RKO (cell line): ENCODE measurements at regions not wholly inside any gene's neighbourhood (a gene's known extent, or its start where the extent isn't known, plus 50 kb on each side); places are given as distances from the start of the nearest gene placed in this dataset.
"Not testable (repeated sequence)": the region's sequence is repeated elsewhere in the genome, so short reads cannot be mapped to it uniquely, and the experiment has no call there.

ENCODE experiments used
- DNase-seq: peaks from one replicate; pipeline ENCODE4 v3.0.0-alpha.2; 2016; ENCODE audit warnings: low spot score

DNA sequence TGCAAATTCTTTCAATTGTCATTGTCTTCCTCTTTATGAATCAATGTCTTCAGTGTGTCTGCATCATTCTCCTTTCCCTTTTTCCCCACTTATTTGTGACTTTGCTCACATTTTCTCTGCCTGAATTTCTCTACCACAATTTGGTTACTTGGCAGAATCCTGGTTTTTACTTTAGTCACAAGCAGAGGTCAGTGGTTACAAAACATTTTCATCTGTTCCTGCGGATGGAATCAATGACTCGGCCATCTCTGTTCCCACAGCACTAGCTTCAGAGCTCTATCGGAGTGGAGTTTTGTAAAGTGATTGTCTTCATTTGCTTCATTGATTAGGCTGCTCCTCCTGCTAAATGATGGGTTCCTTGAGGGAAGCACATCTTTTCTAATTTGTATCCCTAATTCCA is 501.3 kb upstream of the AADAT start:
- DNase-seq = no peak

GRCh38 chr4:170589597-170590191 is 499.9 kb upstream of the AADAT start:
- peak; percentile 77 for DNase-seq

DNA sequence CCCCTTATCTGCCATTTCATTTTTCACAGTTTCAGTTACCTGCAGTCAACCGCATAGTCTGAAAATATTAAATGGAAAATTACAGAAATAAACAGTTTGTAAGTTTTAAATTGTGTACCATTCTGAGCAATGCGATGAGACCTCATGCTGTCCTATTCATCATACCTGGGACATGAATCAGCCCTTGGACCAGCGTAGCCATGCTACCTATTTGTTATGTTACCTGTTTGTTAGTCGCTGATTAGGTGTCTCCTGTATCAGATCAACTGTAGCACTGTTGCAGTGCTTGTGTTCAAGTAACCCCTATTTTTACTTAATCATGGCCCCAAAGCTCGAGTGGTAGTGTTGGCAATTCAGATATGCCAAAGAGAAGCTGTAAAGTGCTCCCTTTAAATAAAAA is 492.2 kb upstream of the AADAT start:
- DNase-seq = no peak

DNA sequence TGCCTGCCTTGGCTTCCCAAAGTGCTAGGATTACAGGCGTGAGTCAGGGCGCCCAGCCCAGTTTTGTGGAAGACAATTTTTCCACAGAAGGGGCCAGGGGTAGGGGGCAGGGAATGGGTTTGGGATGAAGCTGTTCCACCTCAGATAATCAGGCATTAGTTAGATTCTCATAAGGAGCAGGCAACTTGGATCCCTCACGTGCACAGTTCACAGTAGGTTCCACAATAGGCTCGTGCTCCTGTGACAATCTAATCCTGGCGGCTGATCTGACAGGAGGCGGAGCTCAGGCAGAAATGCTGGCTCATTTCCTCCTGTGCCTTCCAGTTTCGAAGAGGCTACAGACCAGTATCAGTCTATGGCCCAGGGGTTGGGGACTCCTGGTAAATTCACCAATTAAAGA is 491.6 kb upstream of the AADAT start:
- no peak for DNase-seq

GRCh38 chr4:170580651-170581050 is 490.9 kb upstream of the AADAT start:
- no peak for DNase-seq

- no peak for DNase-seq
Measured at GRCh38 chr4:170538821-170539473, 449.2 kb upstream of the AADAT start.

DNA sequence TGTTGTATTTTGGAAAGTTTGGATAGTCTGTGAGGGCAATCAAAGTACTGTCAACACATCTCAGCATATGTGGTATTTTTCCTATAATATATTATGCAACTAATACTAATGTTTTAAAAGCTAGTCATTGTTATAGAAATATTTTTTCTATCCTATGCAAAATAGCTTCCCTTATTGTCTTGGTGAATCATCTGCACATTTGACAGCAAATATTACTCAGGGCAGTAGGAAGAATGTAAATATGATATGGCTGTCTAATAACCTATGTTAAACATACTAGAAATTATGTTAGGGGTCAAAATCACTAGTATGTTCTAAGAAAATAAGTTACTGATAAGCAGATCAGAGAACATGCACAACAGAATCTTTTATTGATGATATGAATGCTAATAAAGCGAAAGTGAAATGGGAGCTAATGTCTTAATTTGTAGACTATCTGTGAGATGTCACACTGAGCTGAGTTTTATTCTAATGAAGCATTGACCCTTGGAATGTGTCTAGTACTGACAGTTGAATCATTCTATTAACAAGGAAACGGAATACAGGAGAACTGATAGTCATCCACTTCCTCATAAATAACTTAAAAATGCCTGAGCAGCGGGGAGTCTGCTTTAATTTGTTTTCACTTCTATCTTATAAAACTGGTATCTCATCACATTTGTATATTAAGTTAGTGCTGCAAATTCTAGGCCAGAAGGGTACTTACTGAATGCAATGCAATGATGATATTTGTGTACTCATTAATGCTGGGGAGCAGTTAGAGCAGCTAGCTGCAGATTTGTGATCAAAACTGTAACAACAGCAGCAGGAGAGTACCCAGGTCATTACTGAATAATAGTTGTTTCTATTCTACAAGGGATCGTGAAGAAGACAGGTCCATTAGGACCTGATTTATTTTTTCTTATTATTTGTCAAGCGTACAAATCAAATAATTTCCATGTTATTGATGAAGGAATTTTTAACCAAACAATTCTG is 440.3 kb upstream of the AADAT start:
- DNase-seq = no peak

DNA sequence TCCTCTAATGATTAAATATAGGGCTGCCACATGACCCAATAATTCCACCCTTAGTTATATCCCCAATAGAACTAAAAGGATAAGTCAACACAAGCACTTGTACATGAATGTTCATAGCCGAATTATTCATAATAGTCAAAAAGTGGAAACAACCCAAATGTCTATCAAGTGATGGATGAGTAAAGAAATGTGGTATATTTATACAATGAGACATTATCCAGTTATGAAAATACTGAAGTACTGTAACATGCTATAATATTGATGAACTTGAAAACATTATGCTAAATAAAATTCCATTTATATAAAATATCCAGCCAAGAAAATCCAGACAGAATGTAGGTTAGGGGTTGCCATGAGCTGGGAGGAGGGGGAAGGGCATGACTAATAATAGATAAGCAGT is 436.7 kb upstream of the AADAT start:
- no peak for DNase-seq

DNA sequence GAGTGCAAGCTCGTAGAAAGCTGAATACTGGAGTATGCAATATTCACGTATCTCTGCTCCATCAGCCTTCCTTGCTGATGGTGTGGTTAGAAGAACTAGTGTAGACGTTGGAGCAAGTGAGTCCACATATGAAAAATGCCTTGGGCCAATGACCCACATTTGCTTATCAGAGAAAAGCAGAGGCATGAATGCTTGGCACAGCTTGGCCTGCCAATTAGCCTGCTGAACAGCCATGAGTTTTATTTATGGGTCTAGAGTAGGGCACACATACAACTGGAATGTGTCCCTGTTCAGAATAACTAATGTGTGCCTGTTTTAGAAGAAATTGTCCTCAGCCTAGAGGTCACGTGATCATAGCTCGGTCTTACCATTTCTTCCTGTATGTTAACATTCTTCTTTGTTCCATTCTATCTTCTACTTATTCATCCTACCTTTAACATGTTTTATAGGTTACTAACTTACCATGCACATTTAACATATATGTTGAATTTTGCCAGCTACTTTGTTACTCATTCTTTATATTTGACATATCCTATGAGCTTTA is 432.7 kb upstream of the AADAT start:
- DNase-seq = no peak

- DNase-seq = no peak
Measured at GRCh38 chr4:170497689-170498088, 407.9 kb upstream of the AADAT start.

- DNase-seq = no peak
Measured at GRCh38 chr4:170497112-170497511, 407.4 kb upstream of the AADAT start.

GRCh38 chr4:170491981-170492380 is 402.2 kb upstream of the AADAT start:
- DNase-seq = no peak

DNA sequence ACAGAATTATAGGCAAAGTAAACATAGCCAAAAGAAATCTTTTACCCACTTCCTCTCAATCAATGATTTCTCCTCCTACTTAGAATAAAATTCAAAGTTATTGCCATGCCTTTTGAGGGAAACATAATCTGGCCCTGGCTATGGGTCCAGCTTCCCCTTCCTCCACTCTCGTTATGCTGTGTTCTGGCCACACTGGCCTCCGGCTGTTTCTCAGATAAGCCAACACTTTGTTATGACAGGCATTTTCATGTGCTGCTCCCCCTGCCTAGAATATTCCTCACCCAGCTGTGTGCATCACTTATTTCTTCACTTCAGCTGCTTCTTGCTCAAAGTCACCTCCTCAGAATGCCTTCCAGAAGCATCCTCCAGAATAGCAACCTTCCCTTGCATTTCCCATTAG is 386.6 kb upstream of the AADAT start:
- DNase-seq = no peak

GRCh38 chr4:170465429-170465828 is 375.7 kb upstream of the AADAT start:
- no peak for DNase-seq

DNA sequence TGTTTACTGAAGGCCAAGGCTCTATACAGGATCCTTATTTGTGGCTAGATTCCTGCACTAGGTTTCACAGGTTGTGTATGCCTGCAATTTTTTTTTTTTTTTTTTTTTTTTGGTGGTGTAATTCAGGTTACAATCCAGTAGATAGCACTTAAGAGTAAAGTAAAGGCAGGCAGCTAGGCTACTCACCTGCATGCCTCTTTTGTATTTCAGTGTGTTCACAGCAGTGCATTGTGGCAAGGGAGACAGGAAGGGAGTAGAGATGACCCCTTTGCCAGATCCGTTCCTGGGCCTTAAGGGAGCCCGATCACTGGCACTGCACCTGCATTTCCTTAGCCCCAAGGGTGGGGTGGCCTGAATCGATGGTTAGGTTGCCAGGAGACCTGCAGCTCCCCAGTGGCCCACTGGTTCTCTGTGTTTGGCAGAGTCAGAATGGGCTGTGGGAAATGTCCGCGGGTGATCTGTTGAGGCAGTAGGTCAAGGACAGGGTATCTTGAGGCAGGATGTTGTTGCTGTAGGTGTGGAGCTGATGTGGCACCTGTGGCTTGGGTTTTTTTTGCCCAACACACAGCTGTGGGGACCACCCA is 374.9 kb upstream of the AADAT start:
- DNase-seq = no peak

- DNase-seq = no peak
Measured at GRCh38 chr4:170446782-170447181, 357.0 kb upstream of the AADAT start.

- not testable (repeated sequence) for DNase-seq
Measured at GRCh38 chr4:170441146-170441545, 351.4 kb upstream of the AADAT start.

DNA sequence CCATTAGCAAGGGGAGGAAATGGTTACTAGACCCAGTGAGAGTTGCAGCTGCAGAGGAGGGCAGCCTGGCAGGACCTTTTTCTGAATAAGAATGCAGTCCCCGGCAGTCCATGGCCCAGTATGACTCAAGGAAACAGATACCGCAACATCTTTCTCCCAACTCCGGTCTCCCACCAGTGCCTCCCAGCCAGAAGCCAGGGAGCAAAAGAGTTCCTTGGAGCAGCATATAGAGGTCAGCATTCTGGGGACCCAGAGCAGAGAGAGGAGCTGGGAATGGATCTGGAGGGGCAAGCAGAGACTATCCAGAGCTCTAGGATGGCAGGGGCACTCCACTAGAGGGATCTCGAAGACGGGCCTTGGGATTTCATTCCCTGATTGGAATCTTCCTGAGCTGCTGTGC is 339.2 kb upstream of the AADAT start:
- no peak for DNase-seq

- no peak for DNase-seq
Measured at GRCh38 chr4:170425521-170426143, 335.9 kb upstream of the AADAT start.

GRCh38 chr4:170425040-170425439 is 335.3 kb upstream of the AADAT start:
- DNase-seq = no peak

DNA sequence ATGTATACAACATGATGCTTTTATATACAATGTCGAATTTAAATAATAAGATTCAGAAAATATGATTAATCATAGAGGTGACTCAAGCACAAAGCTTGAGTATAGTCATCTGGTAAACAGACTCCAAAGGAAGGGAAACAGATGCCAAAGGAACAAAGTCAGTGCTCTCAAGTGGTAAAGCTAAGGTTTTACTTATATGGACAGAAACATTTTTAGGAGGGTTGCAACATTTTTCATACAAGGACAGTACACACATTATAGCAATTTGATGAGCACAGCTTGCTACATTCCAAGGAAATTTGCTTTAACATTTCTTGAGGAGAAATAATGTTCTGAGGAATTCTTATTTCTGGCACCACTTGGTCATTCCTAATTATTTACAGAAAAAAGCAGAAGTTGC is 333.4 kb upstream of the AADAT start:
- peak; percentile 47 for DNase-seq

DNA sequence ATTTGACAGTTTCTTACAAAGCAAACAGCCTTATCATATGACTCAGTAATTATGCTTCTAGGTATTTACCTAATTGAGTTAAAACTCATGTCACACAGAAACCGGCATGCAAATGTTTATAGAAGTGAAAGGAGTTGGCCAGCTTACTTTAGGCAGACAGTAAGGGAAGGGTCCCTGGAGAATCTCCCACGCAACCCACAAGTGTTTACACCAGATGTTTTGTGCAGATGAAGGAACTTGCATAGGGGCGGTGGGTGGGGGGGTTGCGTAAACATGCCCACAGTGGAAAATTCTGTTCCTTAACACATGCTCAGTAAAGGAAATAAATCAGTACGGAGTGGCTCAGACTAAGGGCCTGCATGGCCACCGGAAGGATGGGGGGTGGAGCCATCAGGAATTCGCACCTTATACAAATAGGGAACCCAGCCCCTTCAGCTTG is 330.5 kb upstream of the AADAT start:
- DNase-seq = no peak
